DMS53 treated with DMSO at 0.1 percent for 48 hours (cell line): ENCODE measurements at regions not wholly inside any gene's neighbourhood (a gene's known extent, or its start where the extent isn't known, plus 50 kb on each side); places are given as distances from the start of the nearest gene placed in this dataset.

ENCODE experiments used
- DNase-seq: peaks from one replicate; lab custom pipeline; 2025; ENCODE audit not compliant: unreplicated experiment; lab: John Stamatoyannopoulos, UW

GRCh38 chr15:66900586-66901310, 164.7 kb upstream of the SMAD3 start:
- DNase-seq = no peak

- no peak for DNase-seq
Measured at GRCh38 chr15:66901336-66902100, 163.9 kb upstream of the SMAD3 start.

GRCh38 chr15:66905185-66905584, 160.2 kb upstream of the SMAD3 start:
- no peak for DNase-seq

GRCh38 chr15:66905954-66906353, 159.4 kb upstream of the SMAD3 start:
- DNase-seq = no peak

- DNase-seq = no peak
Measured at GRCh38 chr15:66906668-66907614, 158.5 kb upstream of the SMAD3 start.

GRCh38 chr15:66907826-66908743, 157.3 kb upstream of the SMAD3 start:
- no peak for DNase-seq

- no peak for DNase-seq
Measured at GRCh38 chr15:66908744-66909095, 156.7 kb upstream of the SMAD3 start.

GRCh38 chr15:66909381-66909890, 156.0 kb upstream of the SMAD3 start:
- DNase-seq = no peak

GRCh38 chr15:66911131-66911700, 154.2 kb upstream of the SMAD3 start:
- no peak for DNase-seq

- no peak for DNase-seq
Measured at GRCh38 chr15:66912001-66912400, 153.4 kb upstream of the SMAD3 start.

- DNase-seq = no peak
Measured at GRCh38 chr15:66912441-66912840, 153.0 kb upstream of the SMAD3 start.

GRCh38 chr15:66917904-66918448, 147.4 kb upstream of the SMAD3 start:
- no peak for DNase-seq

- no peak for DNase-seq
Measured at GRCh38 chr15:66919421-66919820, 146.0 kb upstream of the SMAD3 start.

- no peak for DNase-seq
Measured at GRCh38 chr15:66921319-66921915, 144.0 kb upstream of the SMAD3 start.

- no peak for DNase-seq
Measured at GRCh38 chr15:66922608-66923007, 142.8 kb upstream of the SMAD3 start.

GRCh38 chr15:66923438-66923881, 141.9 kb upstream of the SMAD3 start:
- DNase-seq = no peak

GRCh38 chr15:66924889-66925288, 140.5 kb upstream of the SMAD3 start:
- DNase-seq = no peak

- DNase-seq = no peak
Measured at GRCh38 chr15:66925721-66926120, 139.7 kb upstream of the SMAD3 start.
